ENCODE measurements at regions not wholly inside any gene's neighbourhood (a gene's known extent, or its start where the extent isn't known, plus 50 kb on each side); places are given as distances from the start of the nearest gene placed in this dataset.

GRCh38 chr1:168979276-168979675, 127.2 kb upstream of the ATP1B1 start:
- TF ChIP-seq YY1 (IDR thresholded peaks at IDR 0.05; ENCODE audit: insufficient read depth, insufficient read length) (no peak), SUZ12 (IDR thresholded peaks at IDR 0.05; ENCODE audit: extremely low read depth, insufficient read depth, insufficient read length) (no peak), ZNF274 (IDR thresholded peaks at IDR 0.05; ENCODE audit: low read depth, low read length) (no peak)
